ENCODE measurements at regions not wholly inside any gene's neighbourhood (a gene's known extent, or its start where the extent isn't known, plus 50 kb on each side); places are given as distances from the start of the nearest gene placed in this dataset.

DNA sequence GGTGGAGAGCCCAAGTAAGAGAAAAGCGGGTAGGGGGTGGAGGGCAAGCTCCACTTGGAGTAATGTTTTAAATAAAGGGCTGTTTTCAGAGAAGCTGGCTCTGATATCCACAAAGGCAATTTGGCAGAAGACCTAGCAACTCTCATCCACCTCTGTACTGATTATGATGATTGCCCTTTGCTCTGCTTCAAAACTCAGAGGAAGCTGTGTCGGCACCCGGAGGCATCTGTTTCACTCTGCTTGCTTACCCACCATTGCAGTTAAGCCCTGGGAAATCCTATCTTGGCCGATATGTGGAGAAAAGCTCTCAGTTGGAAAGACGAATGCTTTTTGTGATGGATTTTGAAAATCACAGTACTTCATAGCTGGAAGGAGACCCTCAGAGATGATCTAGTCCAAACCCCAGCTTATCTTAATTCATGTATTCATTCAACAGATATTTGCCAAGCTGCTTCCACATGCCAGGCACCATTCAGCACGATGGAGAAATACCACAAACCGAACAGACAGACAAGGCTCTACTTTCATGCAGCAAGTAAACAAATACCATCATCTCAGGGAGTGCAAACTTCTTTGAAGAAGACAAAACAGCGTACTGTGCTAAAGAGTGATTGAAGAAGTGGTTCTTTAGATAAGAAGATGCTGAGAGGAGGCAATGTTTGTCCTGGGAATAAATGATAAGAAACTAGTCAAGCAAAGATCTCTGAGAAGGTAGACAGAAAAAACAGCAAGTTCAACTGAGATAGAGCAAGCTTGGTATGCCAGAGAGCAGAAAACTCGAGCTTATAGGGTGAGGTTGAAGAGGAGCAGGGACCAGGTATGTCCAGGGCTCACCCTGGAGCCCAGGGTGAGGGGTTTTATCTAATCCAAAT is 140.4 kb upstream of the SPDL1 start:
- no peak overlapping the region for H3K4me3 ChIP-seq (ENCODE audit: control insufficient read depth, low read depth, low read length)
- DNase-seq (ENCODE audit: low read depth): no peak
- TF ChIP-seq, protein P1, sequence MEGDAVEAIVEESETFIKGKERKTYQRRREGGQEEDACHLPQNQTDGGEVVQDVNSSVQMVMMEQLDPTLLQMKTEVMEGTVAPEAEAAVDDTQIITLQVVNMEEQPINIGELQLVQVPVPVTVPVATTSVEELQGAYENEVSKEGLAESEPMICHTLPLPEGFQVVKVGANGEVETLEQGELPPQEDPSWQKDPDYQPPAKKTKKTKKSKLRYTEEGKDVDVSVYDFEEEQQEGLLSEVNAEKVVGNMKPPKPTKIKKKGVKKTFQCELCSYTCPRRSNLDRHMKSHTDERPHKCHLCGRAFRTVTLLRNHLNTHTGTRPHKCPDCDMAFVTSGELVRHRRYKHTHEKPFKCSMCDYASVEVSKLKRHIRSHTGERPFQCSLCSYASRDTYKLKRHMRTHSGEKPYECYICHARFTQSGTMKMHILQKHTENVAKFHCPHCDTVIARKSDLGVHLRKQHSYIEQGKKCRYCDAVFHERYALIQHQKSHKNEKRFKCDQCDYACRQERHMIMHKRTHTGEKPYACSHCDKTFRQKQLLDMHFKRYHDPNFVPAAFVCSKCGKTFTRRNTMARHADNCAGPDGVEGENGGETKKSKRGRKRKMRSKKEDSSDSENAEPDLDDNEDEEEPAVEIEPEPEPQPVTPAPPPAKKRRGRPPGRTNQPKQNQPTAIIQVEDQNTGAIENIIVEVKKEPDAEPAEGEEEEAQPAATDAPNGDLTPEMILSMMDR (conservative IDR thresholded peaks at IDR 0.05; ENCODE audit: control insufficient read depth, insufficient read depth, low read depth, low read length): no peak

DNA sequence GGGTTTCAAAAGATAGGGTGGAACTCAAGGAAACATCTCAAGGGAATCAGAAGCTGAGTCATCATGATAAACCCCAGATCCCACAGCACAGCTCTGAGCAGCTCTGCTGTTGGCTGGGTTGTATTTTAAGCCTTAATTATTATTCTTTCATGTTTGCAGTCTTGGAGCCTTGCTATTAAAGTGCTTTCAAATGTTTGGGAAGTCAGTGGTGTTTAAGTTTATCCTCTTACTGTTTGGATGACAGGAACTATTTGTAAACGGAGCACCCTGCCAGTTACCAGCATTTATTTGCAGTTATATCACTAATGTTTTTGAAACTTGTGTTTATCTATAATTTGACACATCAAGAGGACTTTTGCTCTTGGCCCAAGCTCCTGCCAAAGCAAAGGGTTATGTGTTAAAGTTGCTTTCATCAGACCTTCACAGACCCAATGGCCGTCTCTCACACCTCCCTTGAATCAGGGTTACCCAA is 141.1 kb upstream of the SPDL1 start:
- no peak overlapping the region for H3K4me3 ChIP-seq (ENCODE audit: control insufficient read depth, low read depth, low read length)
- TF ChIP-seq, protein P1 (conservative IDR thresholded peaks at IDR 0.05; ENCODE audit: control insufficient read depth, insufficient read depth, low read depth, low read length): no peak
- peak; percentile 63 for DNase-seq (ENCODE audit: low read depth)

DNA sequence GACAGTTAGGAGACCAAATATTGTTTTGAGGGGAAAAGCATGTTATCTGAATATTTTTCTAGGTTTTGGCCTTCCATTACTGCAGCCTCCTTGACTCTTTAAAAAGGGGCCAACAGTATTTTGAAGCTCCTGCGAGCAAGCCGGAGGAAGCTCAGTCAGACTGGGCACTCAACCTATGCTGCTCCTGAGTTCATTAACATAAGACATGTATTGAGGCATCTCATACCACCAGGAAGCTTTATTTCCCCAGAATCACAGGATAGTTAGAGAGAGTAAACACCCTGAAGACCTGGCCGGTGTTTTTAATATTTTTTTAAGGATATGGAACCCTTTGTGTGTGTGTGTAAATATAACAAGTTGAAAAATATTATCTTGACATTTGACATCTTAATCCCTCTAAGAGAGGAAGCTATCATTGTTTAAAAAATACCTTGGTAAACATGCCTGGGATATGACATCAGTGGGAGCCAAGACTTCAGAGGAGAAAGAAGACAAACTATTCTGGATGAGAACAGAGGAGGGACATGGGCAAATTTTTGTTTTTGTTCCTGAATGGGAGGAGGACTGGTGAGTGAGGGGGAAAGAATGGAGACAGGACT is 139.3 kb upstream of the SLIT3 start:
- TF ChIP-seq, protein P1 (conservative IDR thresholded peaks at IDR 0.05; ENCODE audit: control insufficient read depth, insufficient read depth, low read depth, low read length): no peak
- no peak for DNase-seq (ENCODE audit: low read depth)
- H3K4me3 ChIP-seq (ENCODE audit: control insufficient read depth, low read depth, low read length): no peak overlapping the region

DNA sequence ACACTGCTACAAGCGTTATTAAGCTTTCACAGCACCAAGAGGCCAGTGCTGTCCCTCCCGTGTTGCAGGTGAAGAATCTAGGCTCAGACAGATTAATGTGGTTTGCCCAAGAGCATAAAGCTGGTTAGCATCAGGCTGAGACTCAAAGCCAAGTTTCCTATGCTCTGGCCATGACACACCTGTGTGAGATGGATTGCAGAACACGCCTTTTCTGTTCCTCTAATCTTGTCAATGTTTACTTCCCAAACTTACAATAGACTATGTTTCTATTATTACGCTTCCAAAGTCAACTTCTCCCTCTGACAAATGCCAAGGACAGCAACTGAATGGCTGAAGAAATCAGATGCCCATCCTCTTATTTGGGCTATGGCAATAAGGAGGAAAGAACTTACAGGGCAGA is 138.4 kb upstream of the SLIT3 start:
- no peak for DNase-seq (ENCODE audit: low read depth)
- TF ChIP-seq, protein P1 (conservative IDR thresholded peaks at IDR 0.05; ENCODE audit: control insufficient read depth, insufficient read depth, low read depth, low read length): no peak
- no peak overlapping the region for H3K4me3 ChIP-seq (ENCODE audit: control insufficient read depth, low read depth, low read length)

DNA sequence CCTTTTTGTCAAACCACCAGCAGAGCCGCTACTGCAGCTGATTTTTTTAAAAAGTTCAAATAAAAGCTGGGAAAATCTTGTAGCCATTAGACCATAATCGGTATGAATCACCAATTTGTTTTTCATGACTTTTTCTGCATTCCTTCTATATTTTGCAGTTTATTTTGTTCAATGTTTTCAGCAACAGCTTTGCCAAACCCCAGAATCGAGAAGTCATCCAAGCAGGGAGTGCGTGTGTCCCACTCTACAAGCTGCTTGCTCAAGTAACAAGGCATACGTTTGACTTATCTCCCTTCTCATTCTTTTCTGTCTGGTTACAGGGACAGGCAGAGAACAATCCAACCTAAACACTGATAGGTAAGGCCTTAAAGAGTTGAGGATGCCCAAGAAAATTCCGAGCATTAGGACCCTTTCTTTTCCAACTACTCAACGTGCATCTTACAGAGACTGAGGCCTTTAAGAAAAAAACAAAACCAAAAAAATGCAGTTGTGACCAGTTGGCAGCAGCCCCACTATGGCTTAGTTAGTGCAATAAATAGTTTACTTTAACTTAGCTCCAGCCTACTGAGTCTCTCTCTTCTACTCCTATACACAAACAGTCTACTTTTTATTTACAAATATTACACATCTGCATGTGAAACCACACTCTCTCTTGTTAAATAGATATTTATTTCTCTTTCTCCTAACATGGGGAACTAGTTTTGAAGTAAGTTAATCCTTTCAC is 134.7 kb upstream of the SLIT3 start:
- peak; percentile 45 for DNase-seq (ENCODE audit: low read depth)
- H3K4me3 ChIP-seq (ENCODE audit: control insufficient read depth, low read depth, low read length): no peak overlapping the region
- TF ChIP-seq, protein P1 (conservative IDR thresholded peaks at IDR 0.05; ENCODE audit: control insufficient read depth, insufficient read depth, low read depth, low read length): no peak

DNA sequence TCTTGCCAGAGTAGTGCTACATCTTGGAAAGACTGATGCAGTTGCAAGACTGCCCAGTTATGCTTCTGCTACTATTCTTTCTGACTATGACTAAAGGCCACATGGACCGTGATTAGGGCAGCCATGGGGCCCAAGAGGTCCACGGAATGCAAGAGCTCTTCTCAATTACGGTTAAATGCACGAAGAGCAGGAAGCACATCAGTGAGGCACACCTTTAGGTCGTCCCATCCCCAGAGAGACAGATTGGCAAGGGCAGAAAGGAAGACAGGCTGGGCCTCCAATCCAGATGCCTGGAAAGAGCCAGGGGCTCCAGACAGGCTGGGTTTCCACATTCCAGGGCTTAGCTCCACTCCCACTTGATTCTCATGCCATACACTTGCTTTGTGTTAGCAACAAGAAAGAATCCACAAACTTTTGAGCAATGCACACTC is 132.3 kb upstream of the SLIT3 start:
- TF ChIP-seq, protein P1 (conservative IDR thresholded peaks at IDR 0.05; ENCODE audit: control insufficient read depth, insufficient read depth, low read depth, low read length): no peak
- no peak for DNase-seq (ENCODE audit: low read depth)
- H3K4me3 ChIP-seq (ENCODE audit: control insufficient read depth, low read depth, low read length): no peak overlapping the region
